ENCODE measurements at regions not wholly inside any gene's neighbourhood (a gene's known extent, or its start where the extent isn't known, plus 50 kb on each side); places are given as distances from the start of the nearest gene placed in this dataset.

DNA sequence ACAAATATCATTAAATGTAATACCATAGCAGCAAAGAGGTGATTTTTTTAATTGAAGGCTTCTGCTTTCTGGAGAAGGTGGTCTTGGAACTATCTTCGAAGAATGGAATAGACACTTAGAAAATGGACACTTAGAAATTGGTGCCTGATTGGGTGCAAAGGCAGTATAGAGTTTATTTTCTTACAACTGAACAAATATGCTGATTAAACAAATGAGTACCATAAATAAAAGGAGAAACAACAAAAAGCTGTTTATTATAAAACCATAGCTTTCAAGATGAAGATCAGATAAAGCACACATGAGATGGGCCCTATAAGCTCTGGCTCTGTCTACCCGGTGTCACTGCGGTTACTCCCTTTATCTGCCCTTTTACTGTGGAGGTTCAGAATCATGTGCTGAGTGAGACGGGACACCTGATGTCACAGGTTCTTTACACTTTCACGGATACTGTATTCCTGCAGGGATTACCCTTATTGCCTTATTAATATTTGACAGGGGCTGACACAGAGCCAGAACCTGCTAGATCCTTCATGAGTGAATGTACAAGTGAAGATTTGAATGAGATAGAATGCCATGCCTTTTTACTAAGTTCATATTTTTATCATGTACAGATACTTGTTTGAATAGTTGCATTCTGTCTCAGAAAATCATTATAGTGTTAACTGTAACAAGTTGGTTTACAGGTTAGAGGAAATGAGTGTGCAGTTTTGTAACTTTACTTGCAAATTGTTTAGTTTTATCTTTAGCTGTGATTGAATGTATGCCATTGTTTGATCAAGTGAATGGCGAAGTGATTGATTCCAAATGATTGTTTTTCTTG, 477.5 kb upstream of the RGS6 start:
- Histone ChIP-seq H3K9me3 (replicated peaks; ENCODE audit: control insufficient read depth, insufficient read depth, low read length) (no peaks in the 10 kb centered on the region), H3K27me3 (ENCODE audit: control insufficient read depth in 2 of 2, insufficient read depth in 2 of 2, low read length in 2 of 2) (no peaks in the 10 kb centered on the region), H3K9ac (replicated peaks; ENCODE audit: extremely low read depth, insufficient read depth, low read length) (no peak overlapping the region), H2AFZ (ENCODE audit: low read depth, low read length) (no peak overlapping the region), H3K79me2 (ENCODE audit: control insufficient read depth, insufficient read depth, low read length) (no peaks in the 10 kb centered on the region), H3K4me1 (ENCODE audit: control insufficient read depth, extremely low read depth, insufficient read depth, low read length) (peaks cover 10% of the 10 kb centered on the region), H4K20me1 (replicated peaks; ENCODE audit: control insufficient read depth, extremely low read depth, insufficient read depth, low read length) (no peaks in the 10 kb centered on the region), H3K27ac (ENCODE audit: insufficient read depth, low read depth, low read length) (no peak overlapping the region), H3K4me2 (ENCODE audit: insufficient read depth, low read length) (no peak overlapping the region), H3K4me3 (replicated peaks in 1 of 3; ENCODE audit: insufficient read depth in 1 of 3, low read depth in 1 of 3, low read length in 3 of 3) (no peak overlapping the region), H3K36me3 (ENCODE audit: control insufficient read depth in 2 of 2, extremely low read depth in 1 of 2, insufficient read depth in 2 of 2, low read length in 2 of 2) (no peaks in the 10 kb centered on the region), H3K9me1 (replicated peaks; ENCODE audit: control insufficient read depth, extremely low read depth, insufficient read depth, low read length) (no peaks in the 10 kb centered on the region)
- FAIRE-seq (no peak), DNase-seq (ENCODE audit: low read depth, low spot score) (no peak)
- intact Hi-C loops (cut with micrococcal nuclease) (no loop called here), dilution Hi-C loops (cut with MboI; ENCODE audit: extremely low pct_ligation_motif_present, low sequenced_read_pairs) (no loop called here)
- ChIA-PET CTCF (no interaction called here), POLR2A (no interaction called here)
- no peak for TF ChIP-seq EZH2 (IDR thresholded peaks at IDR 0.05; ENCODE audit: borderline replicate concordance, low read depth, low read length, severe bottlenecking)
- TF ChIP-seq CTCF (IDR thresholded peaks at IDR 0.05; ENCODE audit: extremely low read depth in 1 of 2, insufficient read depth in 1 of 2, low read depth in 1 of 2, low read length in 2 of 2) = no peak
- no peak for TF ChIP-seq MYC (IDR thresholded peaks at IDR 0.05; ENCODE audit: low read depth, low read length)
- no peak for TF ChIP-seq GATA2 (IDR thresholded peaks at IDR 0.05; ENCODE audit: insufficient read depth, insufficient read length, low read depth, low read length)
- TF ChIP-seq, protein P1, sequence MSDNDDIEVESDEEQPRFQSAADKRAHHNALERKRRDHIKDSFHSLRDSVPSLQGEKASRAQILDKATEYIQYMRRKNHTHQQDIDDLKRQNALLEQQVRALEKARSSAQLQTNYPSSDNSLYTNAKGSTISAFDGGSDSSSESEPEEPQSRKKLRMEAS (IDR thresholded peaks at IDR 0.05; ENCODE audit: insufficient read depth, insufficient read length) = no peak
- no peak for TF ChIP-seq POLR2AphosphoS5 (IDR thresholded peaks at IDR 0.05; ENCODE audit: insufficient read depth, low read depth, low read length)
- no peak for TF ChIP-seq FOS (IDR thresholded peaks at IDR 0.05; ENCODE audit: borderline replicate concordance, insufficient read depth, low read length)
- TF ChIP-seq JUN (IDR thresholded peaks at IDR 0.05; ENCODE audit: borderline replicate concordance, insufficient read depth, insufficient read length, low read depth) = no peak
- no peak for TF ChIP-seq POLR2A (IDR thresholded peaks at IDR 0.05; ENCODE audit: low read depth, low read length)
- no TSS peak for BruUV-seq (replicated peaks)
